Caco-2 (cell line): ENCODE measurements at regions not wholly inside any gene's neighbourhood (a gene's known extent, or its start where the extent isn't known, plus 50 kb on each side); places are given as distances from the start of the nearest gene placed in this dataset.

Source experiments
- BruUV-seq: library from RNA; stranded (reverse); fragments of 400-500 nt; replicated peaks from 2 replicates; lab custom pipeline; 2021; lab: Mats Ljungman, UMichigan
- CTCF ChIA-PET: fragments of 300-600 bp; sonication (Branson Sonifier 250); formaldehyde crosslinking; loops from one replicate; lab custom pipeline; 2022; ENCODE audit warnings: antibody characterized with exemption; lab: Charles Lee
- POLR2A ChIA-PET: fragments of 300-600 bp; sonication (Branson Sonifier 250); formaldehyde crosslinking; loops from one replicate; lab custom pipeline; 2022; ENCODE audit warnings: antibody characterized with exemption; lab: Charles Lee
- DNase-seq, 2 experiments: peaks; one replicate each; pipeline versions ENCODE4 v3.0.0 to v3.0.0-alpha.2; 2020 to 2022
- H3K27me3 ChIP-seq: replicated peaks from 2 replicates; pipeline ENCODE4 v1.6.0; 2011; ENCODE audit warnings: low read length; ENCODE audit not compliant: control insufficient read depth, insufficient read depth
- H3K36me3 ChIP-seq: 2 replicates; pipeline ENCODE4 v1.5.1; 2011; ENCODE audit warnings: low read length; ENCODE audit not compliant: control insufficient read depth, insufficient read depth
- H3K4me1 ChIP-seq: fragments of 250-450 bp; sonication (Bioruptor Pico); 2 replicates; pipeline ENCODE4 v1.5.1; 2020; ENCODE audit warnings: mild to moderate bottlenecking
- H3K4me3 ChIP-seq: 2 replicates; pipeline ENCODE4 v1.5.1; 2011; ENCODE audit warnings: low read depth, mild to moderate bottlenecking, control low read depth, low read length
- H3K9me3 ChIP-seq: fragments of 250-450 bp; sonication (Bioruptor Pico); 2 replicates; pipeline ENCODE4 v1.5.1; 2020; ENCODE audit warnings: mild to moderate bottlenecking, moderate library complexity
- H3K27ac Mint-ChIP-seq: one replicate; pipeline ENCODE4 v1.8.0; 2022; ENCODE audit warnings: mixed read lengths; ENCODE audit not compliant: unreplicated experiment
- H3K27me3 Mint-ChIP-seq: one replicate; pipeline ENCODE4 v1.8.0; 2022; ENCODE audit warnings: mixed read lengths; ENCODE audit not compliant: insufficient read depth, unreplicated experiment
- H3K36me3 Mint-ChIP-seq: one replicate; pipeline ENCODE4 v1.8.0; 2022; ENCODE audit warnings: mild to moderate bottlenecking, mixed read lengths; ENCODE audit not compliant: insufficient read depth, unreplicated experiment
- H3K4me1 Mint-ChIP-seq: one replicate; pipeline ENCODE4 v1.8.0; 2022; ENCODE audit warnings: low read depth, mixed read lengths; ENCODE audit not compliant: unreplicated experiment
- H3K4me3 Mint-ChIP-seq: one replicate; pipeline ENCODE4 v1.8.0; 2022; ENCODE audit warnings: mild to moderate bottlenecking, moderate library complexity, mixed read lengths; ENCODE audit not compliant: unreplicated experiment
- H3K9me3 Mint-ChIP-seq: one replicate; pipeline ENCODE4 v1.8.0; 2022; ENCODE audit warnings: mixed read lengths; ENCODE audit not compliant: unreplicated experiment
- CTCF ChIP-seq, 2 experiments: fragments of 200-600 bp in 1 of 2; IDR thresholded peaks; 1 replicate in 1 of 2; 2 replicates in 1 of 2; pipeline versions ENCODE4 v1.5.1 to v1.8.0; 2011 to 2022; ENCODE audit warnings: antibody characterized with exemption in 1 of 2, control low read depth in 1 of 2, inconsistent platforms in 1 of 2, low read depth in 1 of 2, low read length in 1 of 2, mild to moderate bottlenecking in 1 of 2, moderate library complexity in 1 of 2; ENCODE audit not compliant: insufficient read depth in 1 of 2, severe bottlenecking in 1 of 2, unreplicated experiment in 1 of 2
- intact Hi-C: fragments of 100-400 bp; cut with micrococcal nuclease; formaldehyde crosslinking; loops from one replicate; pipeline ENCODE4 v1.10.0; 2022; ENCODE audit not compliant: unreplicated experiment

GRCh38 chr2:198289811-198290210 is 485.4 kb downstream of the PLCL1 start:
- no peak for DNase-seq
- Histone ChIP-seq H3K9me3 (no peaks in the 10 kb centered on the region), H3K36me3 (no peaks in the 10 kb centered on the region), H3K4me1 (no peaks in the 10 kb centered on the region), H3K27me3 (no peaks in the 10 kb centered on the region; the same call in 1 of the 2 replicates), H3K4me3 (no peak overlapping the region)
- no peak for TF ChIP-seq CTCF (IDR thresholded peaks at IDR 0.05; ENCODE audit: insufficient read depth in 1 of 2, low read depth in 1 of 2, low read length in 1 of 2, severe bottlenecking in 1 of 2, unreplicated experiment in 1 of 2)
- Mint-ChIP-seq H3K27ac (no peak overlapping the region), H3K4me3 (no peak overlapping the region), H3K9me3 (no peaks in the 10 kb centered on the region), H3K27me3 (peaks cover 17% of the 10 kb centered on the region), H3K36me3 (no peaks in the 10 kb centered on the region), H3K4me1 (no peaks in the 10 kb centered on the region)
- no TSS peak for BruUV-seq
- intact Hi-C loops: no loop called here
- ChIA-PET CTCF (no interaction called here), POLR2A (no interaction called here)

- H3K27ac Mint-ChIP-seq: no peak overlapping the region
- H3K27me3 ChIP-seq: no peaks in the 10 kb centered on the region; the same call in 1 of the 2 replicates
- no peaks in the 10 kb centered on the region for H3K4me1 Mint-ChIP-seq
These were observed 483.3 kb downstream of the PLCL1 start for GRCh38 chr2:198287706-198288105.

GRCh38 chr2:198285216-198285615 is 480.8 kb downstream of the PLCL1 start:
- DNase-seq: no peak
- Histone ChIP-seq H3K36me3 (no peaks in the 10 kb centered on the region), H3K9me3 (no peaks in the 10 kb centered on the region), H3K27me3 (no peaks in the 10 kb centered on the region), H3K4me3 (no peak overlapping the region), H3K4me1 (no peaks in the 10 kb centered on the region)
- Mint-ChIP-seq H3K4me3 (no peak overlapping the region), H3K36me3 (no peaks in the 10 kb centered on the region), H3K27ac (no peak overlapping the region), H3K27me3 (peaks cover 21% of the 10 kb centered on the region), H3K9me3 (no peaks in the 10 kb centered on the region), H3K4me1 (no peaks in the 10 kb centered on the region)
- ChIA-PET CTCF (no interaction called here), POLR2A (no interaction called here)
- TF ChIP-seq CTCF (IDR thresholded peaks at IDR 0.05; ENCODE audit: insufficient read depth in 1 of 2, low read depth in 1 of 2, low read length in 1 of 2, severe bottlenecking in 1 of 2, unreplicated experiment in 1 of 2): no peak
- no TSS peak for BruUV-seq
- intact Hi-C loops: no loop called here

More at GRCh38 chr2:198287706-198288105, 483.3 kb downstream of the PLCL1 start:
- no peaks in the 10 kb centered on the region for H3K9me3 Mint-ChIP-seq
- H3K4me3 ChIP-seq: no peak overlapping the region
- no TSS peak for BruUV-seq
- no peak for TF ChIP-seq CTCF (IDR thresholded peaks at IDR 0.05; ENCODE audit: insufficient read depth in 1 of 2, low read depth in 1 of 2, low read length in 1 of 2, severe bottlenecking in 1 of 2, unreplicated experiment in 1 of 2)
- H3K36me3 Mint-ChIP-seq: no peaks in the 10 kb centered on the region
- H3K9me3 ChIP-seq: no peaks in the 10 kb centered on the region
- no peak for DNase-seq
- H3K4me3 Mint-ChIP-seq: no peak overlapping the region
- intact Hi-C loops: no loop called here
- no peaks in the 10 kb centered on the region for H3K36me3 ChIP-seq
- POLR2A ChIA-PET: no interaction called here
- CTCF ChIA-PET: no interaction called here
- H3K4me1 ChIP-seq: no peaks in the 10 kb centered on the region
- peaks cover 20% of the 10 kb centered on the region for H3K27me3 Mint-ChIP-seq
